ENCODE measurements at regions not wholly inside any gene's neighbourhood (a gene's known extent, or its start where the extent isn't known, plus 50 kb on each side); places are given as distances from the start of the nearest gene placed in this dataset.

DNA sequence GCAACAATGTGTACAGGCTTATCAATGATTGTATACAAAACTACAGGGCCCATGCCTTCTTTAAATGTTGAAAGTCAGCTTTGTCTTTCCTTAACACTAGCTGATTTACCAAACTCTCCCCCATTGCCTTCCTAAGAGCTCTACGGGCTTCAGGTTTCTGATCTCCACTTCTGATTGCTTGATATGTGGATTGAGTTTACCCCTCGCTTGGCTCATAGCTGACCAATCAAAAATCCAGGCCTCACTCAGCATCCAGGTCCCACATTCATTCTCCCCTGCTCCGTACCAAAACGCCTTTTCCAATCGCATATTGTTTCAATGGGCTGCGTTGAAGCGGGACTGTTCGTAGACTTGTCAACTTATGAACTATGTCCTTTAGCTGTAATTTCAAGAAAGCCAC lies 195.1 kb upstream of the TOX3 start:
- Histone ChIP-seq H3K4me2 (ENCODE audit: low read length) (no peak overlapping the region), H3K4me1 (ENCODE audit: control insufficient read depth in 1 of 2, insufficient read depth in 2 of 2, low read length in 2 of 2) (no peaks in the 10 kb centered on the region), H4K8ac (ENCODE audit: low read depth, low read length) (no peak overlapping the region), H4K91ac (ENCODE audit: low read depth, low read length) (no peak overlapping the region), H2BK12ac (ENCODE audit: low read length) (no peak overlapping the region), H3K18ac (ENCODE audit: low read length) (no peak overlapping the region), H2AK5ac (ENCODE audit: low read length) (no peak overlapping the region), H3K79me2 (ENCODE audit: control insufficient read depth, insufficient read depth, low read length, poor library complexity) (no peaks in the 10 kb centered on the region), H3K9me3 (ENCODE audit: insufficient read depth, low read depth, low read length) (no peaks in the 10 kb centered on the region), H3K23ac (ENCODE audit: low read length) (no peak overlapping the region), H2AFZ (ENCODE audit: insufficient read depth, low read length, poor library complexity) (no peak overlapping the region), H3K4me3 (ENCODE audit: low read depth, low read length) (no peak overlapping the region), H2BK5ac (ENCODE audit: low read depth, low read length, poor library complexity) (no peak overlapping the region), H3K79me1 (ENCODE audit: low read length) (no peaks in the 10 kb centered on the region), H3K27ac (ENCODE audit: low read depth, low read length) (no peak overlapping the region), H3K4ac (ENCODE audit: low read depth, low read length) (no peak overlapping the region), H3K36me3 (ENCODE audit: control insufficient read depth in 1 of 2, insufficient read depth in 2 of 2, low read length in 2 of 2) (no peaks in the 10 kb centered on the region), H3K27me3 (ENCODE audit: insufficient read depth, low read length) (no peaks in the 10 kb centered on the region), H3K9ac (ENCODE audit: low read length) (no peak overlapping the region), H3K14ac (ENCODE audit: low read length) (no peak overlapping the region), H2BK120ac (ENCODE audit: insufficient read depth, low read length, poor library complexity) (no peak overlapping the region), H4K12ac (ENCODE audit: low read depth, low read length) (no peak overlapping the region)
- no CpG with 5 or more reads among the region's 8 CpGs for WGBS (ENCODE audit: extremely low coverage, insufficient coverage, insufficient read length)
- no peak for DNase-seq

DNA sequence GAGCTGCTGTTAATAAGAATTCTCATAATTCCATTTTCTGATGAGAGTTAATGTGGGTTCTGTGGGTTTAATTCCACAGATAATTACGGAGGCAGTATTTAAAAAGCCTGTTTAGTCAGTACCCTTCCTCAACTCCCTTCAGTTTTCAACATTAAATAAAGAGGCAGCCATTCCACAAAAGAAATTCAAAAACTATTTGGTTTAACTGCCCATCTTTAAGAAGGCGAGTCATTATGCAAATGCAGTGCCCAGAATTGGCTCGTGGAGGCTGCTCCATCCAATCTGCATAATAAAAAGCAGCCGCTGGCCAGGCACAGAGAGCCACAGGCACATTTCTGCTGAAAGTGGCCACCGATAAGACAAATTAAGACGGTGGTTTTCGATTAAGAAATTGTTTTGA lies 194.4 kb upstream of the TOX3 start:
- Histone ChIP-seq H4K91ac (ENCODE audit: low read depth, low read length) (no peak overlapping the region), H3K4me3 (ENCODE audit: low read depth, low read length) (no peak overlapping the region), H3K27me3 (ENCODE audit: insufficient read depth, low read length) (no peaks in the 10 kb centered on the region), H3K27ac (ENCODE audit: low read depth, low read length) (no peak overlapping the region), H3K4me1 (ENCODE audit: control insufficient read depth in 1 of 2, insufficient read depth in 2 of 2, low read length in 2 of 2) (no peaks in the 10 kb centered on the region), H3K4ac (ENCODE audit: low read depth, low read length) (no peak overlapping the region), H3K18ac (ENCODE audit: low read length) (no peak overlapping the region), H2AK5ac (ENCODE audit: low read length) (no peak overlapping the region), H2BK5ac (ENCODE audit: low read depth, low read length, poor library complexity) (no peak overlapping the region), H3K4me2 (ENCODE audit: low read length) (no peak overlapping the region), H3K23ac (ENCODE audit: low read length) (no peak overlapping the region), H3K79me2 (ENCODE audit: control insufficient read depth, insufficient read depth, low read length, poor library complexity) (no peaks in the 10 kb centered on the region), H2BK12ac (ENCODE audit: low read length) (no peak overlapping the region), H3K36me3 (ENCODE audit: control insufficient read depth in 1 of 2, insufficient read depth in 2 of 2, low read length in 2 of 2) (no peaks in the 10 kb centered on the region), H3K9me3 (ENCODE audit: insufficient read depth, low read depth, low read length) (no peaks in the 10 kb centered on the region), H3K9ac (ENCODE audit: low read length) (no peak overlapping the region), H3K79me1 (ENCODE audit: low read length) (no peaks in the 10 kb centered on the region), H4K12ac (ENCODE audit: low read depth, low read length) (no peak overlapping the region), H2AFZ (ENCODE audit: insufficient read depth, low read length, poor library complexity) (no peak overlapping the region), H3K14ac (ENCODE audit: low read length) (no peak overlapping the region), H2BK120ac (ENCODE audit: insufficient read depth, low read length, poor library complexity) (no peak overlapping the region), H4K8ac (ENCODE audit: low read depth, low read length) (no peak overlapping the region)
- no peak for DNase-seq
- no CpG with 5 or more reads among the region's 7 CpGs for WGBS (ENCODE audit: extremely low coverage, insufficient coverage, insufficient read length)

DNA sequence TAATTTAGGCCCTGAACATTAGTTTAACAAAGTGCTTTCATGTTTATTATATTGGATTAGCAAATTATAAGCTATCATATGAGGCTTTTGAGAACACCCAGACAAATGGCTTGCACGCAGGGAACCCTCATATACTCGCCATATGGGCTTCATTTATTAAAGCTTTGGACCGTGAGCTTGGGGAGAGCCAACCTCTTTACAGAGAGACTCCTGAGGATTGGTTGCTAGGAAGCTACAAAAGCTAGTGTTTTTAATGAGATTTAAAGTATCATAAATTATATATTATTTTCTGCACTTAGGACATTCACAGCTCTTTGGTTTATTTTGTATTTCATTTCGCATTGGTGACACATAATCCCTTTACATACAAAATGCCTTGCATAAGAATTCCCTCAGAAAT lies 193.8 kb upstream of the TOX3 start:
- H3K9me3 ChIP-seq (ENCODE audit: insufficient read depth, low read depth, low read length), result no peaks in the 10 kb centered on the region
- H3K23ac ChIP-seq (ENCODE audit: low read length), result no peak overlapping the region
- no peak overlapping the region for H3K4me2 ChIP-seq (ENCODE audit: low read length)
- H3K27ac ChIP-seq (ENCODE audit: low read depth, low read length), result no peak overlapping the region
- no peak overlapping the region for H3K14ac ChIP-seq (ENCODE audit: low read length)
- DNase-seq, result no peak
- no peak overlapping the region for H4K12ac ChIP-seq (ENCODE audit: low read depth, low read length)
- H3K9ac ChIP-seq (ENCODE audit: low read length), result no peak overlapping the region
- no CpG with 5 or more reads among the region's 4 CpGs for WGBS (ENCODE audit: extremely low coverage, insufficient coverage, insufficient read length)
- no peak overlapping the region for H3K18ac ChIP-seq (ENCODE audit: low read length)
- no peak overlapping the region for H4K91ac ChIP-seq (ENCODE audit: low read depth, low read length)
- H2BK120ac ChIP-seq (ENCODE audit: insufficient read depth, low read length, poor library complexity), result no peak overlapping the region
- no peaks in the 10 kb centered on the region for H3K79me2 ChIP-seq (ENCODE audit: control insufficient read depth, insufficient read depth, low read length, poor library complexity)
- H2BK12ac ChIP-seq (ENCODE audit: low read length), result no peak overlapping the region
- no peaks in the 10 kb centered on the region for H3K79me1 ChIP-seq (ENCODE audit: low read length)
- H3K4ac ChIP-seq (ENCODE audit: low read depth, low read length), result no peak overlapping the region
- H4K8ac ChIP-seq (ENCODE audit: low read depth, low read length), result no peak overlapping the region
- no peaks in the 10 kb centered on the region for H3K27me3 ChIP-seq (ENCODE audit: insufficient read depth, low read length)
- no peak overlapping the region for H3K4me3 ChIP-seq (ENCODE audit: low read depth, low read length)
- H2AFZ ChIP-seq (ENCODE audit: insufficient read depth, low read length, poor library complexity), result no peak overlapping the region
- H2BK5ac ChIP-seq (ENCODE audit: low read depth, low read length, poor library complexity), result no peak overlapping the region
- no peaks in the 10 kb centered on the region for H3K4me1 ChIP-seq (ENCODE audit: control insufficient read depth in 1 of 2, insufficient read depth in 2 of 2, low read length in 2 of 2)
- H3K36me3 ChIP-seq (ENCODE audit: control insufficient read depth in 1 of 2, insufficient read depth in 2 of 2, low read length in 2 of 2), result no peaks in the 10 kb centered on the region
- no peak overlapping the region for H2AK5ac ChIP-seq (ENCODE audit: low read length)

DNA sequence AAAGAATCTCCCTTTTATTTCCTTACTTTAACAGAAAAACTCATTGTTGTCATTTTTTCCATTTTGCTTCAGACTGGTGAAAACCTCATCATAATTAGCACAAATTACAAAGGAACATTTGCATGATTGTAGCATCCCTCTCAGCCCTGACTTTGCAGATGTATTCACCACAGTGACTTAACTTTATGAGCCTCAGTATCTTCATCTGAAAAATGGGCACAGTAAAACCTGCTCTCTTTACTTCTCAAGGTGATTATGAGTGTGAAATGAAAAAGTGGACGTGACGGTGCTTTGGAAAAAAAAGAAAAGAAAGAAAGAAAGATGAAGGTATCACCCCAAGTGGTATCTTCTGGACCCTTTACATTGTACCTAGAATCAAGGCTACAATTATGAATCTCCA lies 193.4 kb upstream of the TOX3 start:
- Histone ChIP-seq H3K18ac (ENCODE audit: low read length) (no peak overlapping the region), H3K4me2 (ENCODE audit: low read length) (no peak overlapping the region), H4K91ac (ENCODE audit: low read depth, low read length) (no peak overlapping the region), H3K27ac (ENCODE audit: low read depth, low read length) (no peak overlapping the region), H3K14ac (ENCODE audit: low read length) (no peak overlapping the region), H3K4me1 (ENCODE audit: control insufficient read depth in 1 of 2, insufficient read depth in 2 of 2, low read length in 2 of 2) (no peaks in the 10 kb centered on the region), H3K9ac (ENCODE audit: low read length) (no peak overlapping the region), H2BK12ac (ENCODE audit: low read length) (no peak overlapping the region), H3K4me3 (ENCODE audit: low read depth, low read length) (no peak overlapping the region), H4K8ac (ENCODE audit: low read depth, low read length) (no peak overlapping the region), H3K23ac (ENCODE audit: low read length) (no peak overlapping the region), H3K79me2 (ENCODE audit: control insufficient read depth, insufficient read depth, low read length, poor library complexity) (no peaks in the 10 kb centered on the region), H3K27me3 (ENCODE audit: insufficient read depth, low read length) (no peaks in the 10 kb centered on the region), H3K36me3 (ENCODE audit: control insufficient read depth in 1 of 2, insufficient read depth in 2 of 2, low read length in 2 of 2) (no peaks in the 10 kb centered on the region), H2AFZ (ENCODE audit: insufficient read depth, low read length, poor library complexity) (no peak overlapping the region), H2AK5ac (ENCODE audit: low read length) (no peak overlapping the region), H2BK120ac (ENCODE audit: insufficient read depth, low read length, poor library complexity) (no peak overlapping the region), H3K79me1 (ENCODE audit: low read length) (no peaks in the 10 kb centered on the region), H4K12ac (ENCODE audit: low read depth, low read length) (no peak overlapping the region), H3K4ac (ENCODE audit: low read depth, low read length) (no peak overlapping the region), H3K9me3 (ENCODE audit: insufficient read depth, low read depth, low read length) (no peaks in the 10 kb centered on the region), H2BK5ac (ENCODE audit: low read depth, low read length, poor library complexity) (no peak overlapping the region)
- no peak for DNase-seq
- no CpG with 5 or more reads among the region's 2 CpGs for WGBS (ENCODE audit: extremely low coverage, insufficient coverage, insufficient read length)
